ENCODE measurements at regions not wholly inside any gene's neighbourhood (a gene's known extent, or its start where the extent isn't known, plus 50 kb on each side); places are given as distances from the start of the nearest gene placed in this dataset.
A peak's percentile ranks its signal among the peaks of the same experiment; 100 is the strongest.

- FAIRE-seq (no peak), DNase-seq (ENCODE audit: insufficient read length, low spot score) (no peak)
These were observed 213.2 kb upstream of the ACTBL2 start for GRCh38 chr5:57695706-57696388.

GRCh38 chr5:57695179-57695578 lies 212.6 kb upstream of the ACTBL2 start:
- TF ChIP-seq POLR2A (IDR thresholded peaks at IDR 0.05; ENCODE audit: low read depth, low read length), result no peak
- no peak for DNase-seq (ENCODE audit: insufficient read length, low spot score)
- no peak for FAIRE-seq

More at GRCh38 chr5:57695706-57696388, 213.2 kb upstream of the ACTBL2 start:
- no peak for TF ChIP-seq POLR2A (IDR thresholded peaks at IDR 0.05; ENCODE audit: low read depth, low read length)

DNA sequence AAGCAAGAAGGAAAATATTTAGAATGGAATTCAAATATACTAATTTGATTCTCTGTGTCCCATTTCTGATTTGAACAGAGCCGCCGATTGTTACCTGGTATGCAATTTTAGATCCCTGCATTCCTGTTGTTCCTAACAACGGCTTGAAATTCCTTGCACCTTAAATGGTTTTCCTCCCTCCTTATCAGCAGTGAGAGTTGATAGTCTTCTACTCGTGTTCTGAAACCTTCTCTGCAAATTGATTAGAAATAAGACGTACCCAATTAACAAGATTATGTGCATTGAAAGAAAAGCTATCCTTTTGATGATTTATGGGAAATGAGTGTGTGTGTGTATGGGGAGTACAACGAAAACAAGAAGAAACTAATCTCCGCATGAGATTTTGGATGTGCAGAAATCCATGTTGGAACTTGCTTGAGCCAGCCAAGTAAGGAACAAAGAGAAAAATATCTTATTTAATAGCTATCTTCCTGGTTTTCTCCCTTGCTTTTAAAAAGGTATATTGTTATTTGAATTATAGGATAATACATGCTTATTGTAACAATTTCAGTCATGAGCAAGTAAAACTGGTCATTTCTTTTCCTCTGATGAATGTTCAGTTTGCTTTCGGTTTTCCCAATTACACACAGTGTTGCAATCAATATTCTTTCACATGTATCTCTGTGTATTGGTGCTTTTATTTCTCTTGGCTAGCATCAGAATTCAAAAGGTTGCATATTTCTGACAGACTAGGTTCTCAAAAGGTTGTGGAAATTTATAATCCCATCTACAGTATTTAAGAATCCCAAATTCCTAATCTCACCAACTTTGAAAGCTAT lies 211.1 kb upstream of the ACTBL2 start:
- no peak for TF ChIP-seq POLR2A (IDR thresholded peaks at IDR 0.05; ENCODE audit: low read depth, low read length)
- FAIRE-seq, result peak; percentile 27
- DNase-seq (ENCODE audit: insufficient read length, low spot score), result no peak

DNA sequence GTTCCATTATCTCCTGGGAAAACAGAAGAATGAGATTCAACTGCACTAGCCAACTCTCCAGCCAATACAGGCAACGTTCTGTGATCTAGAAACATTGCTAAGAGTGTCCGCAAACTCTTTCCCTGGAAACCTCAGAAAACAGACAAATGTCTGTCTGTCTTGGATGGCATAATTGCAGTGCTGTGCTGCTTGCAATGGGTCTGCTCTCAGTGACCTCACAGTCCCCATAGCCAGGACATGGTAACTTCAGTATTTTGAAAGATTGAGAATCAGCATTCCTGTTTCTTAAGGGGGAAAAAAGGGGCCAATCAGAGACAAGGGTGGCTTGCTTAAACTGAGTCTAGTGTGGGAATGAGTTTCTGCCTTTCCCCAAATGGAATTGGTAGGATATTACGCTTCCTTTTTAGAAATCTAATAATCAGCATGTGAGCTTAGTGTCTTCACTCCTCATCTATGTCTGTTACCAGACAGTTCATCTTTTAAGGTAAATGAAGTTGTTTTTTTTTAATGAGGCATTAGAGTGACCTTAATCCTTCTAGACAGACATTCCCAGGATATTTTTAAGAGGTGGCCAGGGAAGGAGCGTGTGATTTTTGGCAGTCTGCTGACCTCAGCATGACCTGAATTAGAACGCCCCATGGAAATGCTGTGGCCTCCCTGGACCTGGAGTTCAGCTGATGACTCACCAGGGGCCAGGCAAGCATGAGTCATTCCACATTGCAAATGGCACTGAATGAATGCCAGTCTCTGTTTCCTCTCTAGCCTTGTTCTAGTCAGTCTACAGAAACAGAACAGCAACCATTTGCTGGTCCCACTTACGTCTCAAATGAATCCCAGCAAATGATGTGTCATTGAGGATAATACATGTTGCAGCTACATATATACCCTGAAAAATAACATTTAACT lies 210.2 kb upstream of the ACTBL2 start:
- no peak for TF ChIP-seq POLR2A (IDR thresholded peaks at IDR 0.05; ENCODE audit: low read depth, low read length)
- DNase-seq (ENCODE audit: insufficient read length, low spot score) (peak; percentile 60), FAIRE-seq (peak; percentile 99)

GRCh38 chr5:57690724-57691123 lies 208.1 kb upstream of the ACTBL2 start:
- TF ChIP-seq POLR2A (IDR thresholded peaks at IDR 0.05; ENCODE audit: low read depth, low read length), result no peak
- DNase-seq (ENCODE audit: insufficient read length, low spot score), result no peak
- FAIRE-seq, result no peak

DNA sequence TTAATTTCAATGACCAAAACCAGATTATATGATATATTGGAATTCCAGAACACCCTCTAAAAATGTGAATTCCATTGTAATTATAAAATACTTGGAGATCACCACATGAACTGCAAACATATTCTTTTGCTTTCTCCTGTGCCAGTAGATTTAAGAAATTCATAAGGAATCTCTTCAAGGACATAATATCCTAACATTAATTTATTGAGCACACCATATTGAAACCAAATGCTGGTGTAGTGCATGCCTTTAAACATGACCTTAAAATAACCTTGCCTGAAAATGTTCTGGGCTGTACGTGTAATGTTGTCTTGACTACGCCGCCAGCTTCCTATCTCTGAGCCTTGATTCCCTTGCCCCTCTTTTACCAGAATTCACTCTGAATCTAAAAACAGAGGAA lies 205.0 kb upstream of the ACTBL2 start:
- no peak for TF ChIP-seq POLR2A (IDR thresholded peaks at IDR 0.05; ENCODE audit: low read depth, low read length)
- DNase-seq (ENCODE audit: insufficient read length, low spot score) (no peak), FAIRE-seq (no peak)

- FAIRE-seq (no peak), DNase-seq (ENCODE audit: insufficient read length, low spot score) (no peak)
- no peak for TF ChIP-seq POLR2A (IDR thresholded peaks at IDR 0.05; ENCODE audit: low read depth, low read length)
These were observed 203.1 kb upstream of the ACTBL2 start for GRCh38 chr5:57685516-57686255.

- DNase-seq (ENCODE audit: insufficient read length, low spot score) (no peak), FAIRE-seq (no peak)
- no peak for TF ChIP-seq POLR2A (IDR thresholded peaks at IDR 0.05; ENCODE audit: low read depth, low read length)
These were observed 201.7 kb upstream of the ACTBL2 start for GRCh38 chr5:57684299-57684702.

- TF ChIP-seq POLR2A (IDR thresholded peaks at IDR 0.05; ENCODE audit: low read depth, low read length), result no peak
- FAIRE-seq (no peak), DNase-seq (ENCODE audit: insufficient read length, low spot score) (no peak)
These were observed 200.5 kb upstream of the ACTBL2 start for GRCh38 chr5:57683036-57683630.

DNA sequence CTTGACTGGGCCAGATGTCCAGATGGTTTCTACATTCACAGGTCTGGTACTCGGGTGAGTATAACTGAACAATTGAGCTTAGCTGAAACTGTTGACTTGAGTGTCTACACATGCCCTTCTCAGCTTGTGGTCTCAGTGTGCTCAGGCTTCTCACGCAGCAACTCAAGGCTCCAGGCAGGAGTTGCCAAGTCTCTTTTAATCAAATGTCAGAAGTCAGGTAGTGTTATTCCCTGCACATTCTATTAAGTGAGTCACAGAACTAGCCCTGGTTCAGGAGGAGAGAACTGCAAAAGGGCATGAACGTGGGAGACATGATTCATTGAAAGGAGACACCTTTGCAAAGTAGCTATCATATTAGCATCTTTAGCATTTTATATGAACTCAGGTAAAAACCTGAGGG lies 199.3 kb upstream of the ACTBL2 start:
- FAIRE-seq (no peak), DNase-seq (ENCODE audit: insufficient read length, low spot score) (no peak)
- TF ChIP-seq POLR2A (IDR thresholded peaks at IDR 0.05; ENCODE audit: low read depth, low read length), result no peak

- TF ChIP-seq POLR2A (IDR thresholded peaks at IDR 0.05; ENCODE audit: low read depth, low read length), result no peak
- DNase-seq (ENCODE audit: insufficient read length, low spot score) (no peak), FAIRE-seq (no peak)
These were observed 198.1 kb upstream of the ACTBL2 start for GRCh38 chr5:57680686-57681085.

- FAIRE-seq, result no peak
- no peak for TF ChIP-seq POLR2A (IDR thresholded peaks at IDR 0.05; ENCODE audit: low read depth, low read length)
- no peak for DNase-seq (ENCODE audit: insufficient read length, low spot score)
These were observed 194.6 kb upstream of the ACTBL2 start for GRCh38 chr5:57677235-57677634.
